Mucosa of descending colon (tissue), 3 donors: ENCODE measurements at regions not wholly inside any gene's neighbourhood (a gene's known extent, or its start where the extent isn't known, plus 50 kb on each side); places are given as distances from the start of the nearest gene placed in this dataset.
"Not testable (repeated sequence)": the region's sequence is repeated elsewhere in the genome, so short reads cannot be mapped to it uniquely, and the experiment has no call there.

Source experiments
- ATAC-seq: fragments of 200-7000 bp; cut with Tn5 transposase; one replicate; pipeline ENCODE4 v1.9.1; 2020; ENCODE audit warnings: mild to moderate bottlenecking, moderate library complexity
- DNase-seq, 3 donors: peaks; one replicate each; pipeline ENCODE4 v3.0.0-alpha.2; 2020
- H3K36me3 ChIP-seq: fragments of 200-600 bp; one replicate; pipeline ENCODE4 v1.8.0; 2021; ENCODE audit warnings: low read depth, mild to moderate bottlenecking
- H3K4me1 ChIP-seq: fragments of 200-600 bp; one replicate; pipeline ENCODE4 v1.8.0; 2021; ENCODE audit warnings: low read depth, mild to moderate bottlenecking
- H3K4me3 ChIP-seq: fragments of 200-600 bp; one replicate; pipeline ENCODE4 v1.8.0; 2021; ENCODE audit warnings: mild to moderate bottlenecking
- H3K9me3 ChIP-seq: fragments of 200-600 bp; one replicate; pipeline ENCODE4 v1.8.0; 2021; ENCODE audit warnings: mild to moderate bottlenecking
- CTCF ChIP-seq: fragments of 200-600 bp; IDR thresholded peaks from one replicate; pipeline ENCODE4 v1.8.0; 2022; ENCODE audit warnings: antibody characterized with exemption, mild to moderate bottlenecking
- intact Hi-C, 2 donors: fragments of 100-400 bp; cut with DNase I in 1 of 2; cut with micrococcal nuclease in 1 of 2; formaldehyde crosslinking; loops; one replicate each; pipeline versions ENCODE4 v1.11.0 to v1.11.1; 2022; cut with DNase I, micrococcal nuclease
- donor health status: DM: no; HTN: no; CAD: no; lungs with moderate emphysema.
- donor health status: DM: no; HTN: no; CAD: no.
- donor health status: DM: no; HTN: yes; CAD: no.

- no peaks in the 10 kb centered on the region for H3K9me3 ChIP-seq
- H3K4me3 ChIP-seq: no peak overlapping the region
- ATAC-seq (no peak), DNase-seq (no peak)
- no peak for TF ChIP-seq CTCF
- peaks cover 14% of the 10 kb centered on the region for H3K4me1 ChIP-seq
- intact Hi-C loops: no loop called here
- no peaks in the 10 kb centered on the region for H3K36me3 ChIP-seq
These were observed 160.4 kb downstream of the ZFP64 start for GRCh38 chr20:52031206-52031562.

- H3K9me3 ChIP-seq, DNase-seq, ATAC-seq, intact Hi-C loops, H3K36me3 ChIP-seq, H3K4me3 ChIP-seq: not testable (repeated sequence)
- H3K4me1 ChIP-seq: peaks cover 14% of the 10 kb centered on the region
These were observed 162.4 kb downstream of the ZFP64 start for GRCh38 chr20:52029129-52029528.

- ATAC-seq (no peak), DNase-seq (no peak)
- intact Hi-C loops: no loop called here
- Histone ChIP-seq H3K9me3 (no peaks in the 10 kb centered on the region), H3K4me3 (no peak overlapping the region), H3K4me1 (no peaks in the 10 kb centered on the region), H3K36me3 (no peaks in the 10 kb centered on the region)
- TF ChIP-seq CTCF: no peak
These were observed 165.6 kb downstream of the ZFP64 start for GRCh38 chr20:52025938-52026337.

GRCh38 chr20:52019313-52019712 is 172.3 kb downstream of the ZFP64 start:
- ATAC-seq (no peak), DNase-seq (no peak)
- no peaks in the 10 kb centered on the region for H3K4me1 ChIP-seq
- no peaks in the 10 kb centered on the region for H3K36me3 ChIP-seq
- intact Hi-C loops: no loop called here
- H3K9me3 ChIP-seq: no peaks in the 10 kb centered on the region
- no peak for TF ChIP-seq CTCF
- no peak overlapping the region for H3K4me3 ChIP-seq

GRCh38 chr20:52017669-52018317 is 173.8 kb downstream of the ZFP64 start:
- DNase-seq: no peak
- intact Hi-C loops: no loop called here
- no peaks in the 10 kb centered on the region for H3K9me3 ChIP-seq
- no peak for TF ChIP-seq CTCF
- no peaks in the 10 kb centered on the region for H3K4me1 ChIP-seq
- ATAC-seq: no peak
- H3K36me3 ChIP-seq: no peaks in the 10 kb centered on the region
- no peak overlapping the region for H3K4me3 ChIP-seq

GRCh38 chr20:52016022-52016421 is 175.6 kb downstream of the ZFP64 start:
- intact Hi-C loops: no loop called here
- Histone ChIP-seq H3K36me3 (no peaks in the 10 kb centered on the region), H3K4me3 (no peak overlapping the region), H3K9me3 (peaks cover under 1% of the 10 kb centered on the region), H3K4me1 (no peaks in the 10 kb centered on the region)
- TF ChIP-seq CTCF: no peak
- ATAC-seq (no peak), DNase-seq (no peak)
